SK-N-DZ (cell line): ENCODE measurements at regions not wholly inside any gene's neighbourhood (a gene's known extent, or its start where the extent isn't known, plus 50 kb on each side); places are given as distances from the start of the nearest gene placed in this dataset.

ENCODE experiments used
- DNase-seq: peaks from one replicate; pipeline ENCODE4 v3.0.0-alpha.2; 2015; ENCODE audit warnings: low spot score

GRCh38 chr7:51693258-51693657 lies 376.6 kb upstream of the COBL start:
- DNase-seq: no peak

GRCh38 chr7:51689547-51689946 lies 372.9 kb upstream of the COBL start:
- DNase-seq: no peak

GRCh38 chr7:51685794-51686193 lies 369.2 kb upstream of the COBL start:
- no peak for DNase-seq

- DNase-seq: peak; percentile 12
Observed at GRCh38 chr7:51680594-51681399, 364.2 kb upstream of the COBL start.

GRCh38 chr7:51679358-51679757 lies 362.7 kb upstream of the COBL start:
- DNase-seq: no peak

- DNase-seq: peak; percentile 50
Observed at GRCh38 chr7:51666751-51667150, 350.1 kb upstream of the COBL start.

GRCh38 chr7:51666266-51666665 lies 349.7 kb upstream of the COBL start:
- no peak for DNase-seq

- no peak for DNase-seq
Observed at GRCh38 chr7:51665045-51665780, 348.6 kb upstream of the COBL start.

GRCh38 chr7:51660516-51660915 lies 343.9 kb upstream of the COBL start:
- no peak for DNase-seq

GRCh38 chr7:51658684-51659083 lies 342.1 kb upstream of the COBL start:
- no peak for DNase-seq

- no peak for DNase-seq
Observed at GRCh38 chr7:51647931-51648351, 331.3 kb upstream of the COBL start.

- DNase-seq: no peak
Observed at GRCh38 chr7:51647486-51647885, 330.9 kb upstream of the COBL start.

- DNase-seq: no peak
Observed at GRCh38 chr7:51645702-51646298, 329.2 kb upstream of the COBL start.

- DNase-seq: no peak
Observed at GRCh38 chr7:51645255-51645654, 328.6 kb upstream of the COBL start.

- no peak for DNase-seq
Observed at GRCh38 chr7:51644216-51644615, 327.6 kb upstream of the COBL start.

GRCh38 chr7:51640841-51641240 lies 324.2 kb upstream of the COBL start:
- DNase-seq: no peak

GRCh38 chr7:51639661-51640334 lies 323.2 kb upstream of the COBL start:
- DNase-seq: no peak

GRCh38 chr7:51636503-51636902 lies 319.9 kb upstream of the COBL start:
- no peak for DNase-seq

- DNase-seq: no peak
Observed at GRCh38 chr7:51635775-51636174, 319.2 kb upstream of the COBL start.

- no peak for DNase-seq
Observed at GRCh38 chr7:51634538-51634937, 317.9 kb upstream of the COBL start.

GRCh38 chr7:51634025-51634424 lies 317.4 kb upstream of the COBL start:
- DNase-seq: no peak

- DNase-seq: no peak
Observed at GRCh38 chr7:51633596-51633995, 317.0 kb upstream of the COBL start.
